ENCODE measurements at regions not wholly inside any gene's neighbourhood (a gene's known extent, or its start where the extent isn't known, plus 50 kb on each side); places are given as distances from the start of the nearest gene placed in this dataset.
"Not testable (repeated sequence)": the region's sequence is repeated elsewhere in the genome, so short reads cannot be mapped to it uniquely, and the experiment has no call there.

DNA sequence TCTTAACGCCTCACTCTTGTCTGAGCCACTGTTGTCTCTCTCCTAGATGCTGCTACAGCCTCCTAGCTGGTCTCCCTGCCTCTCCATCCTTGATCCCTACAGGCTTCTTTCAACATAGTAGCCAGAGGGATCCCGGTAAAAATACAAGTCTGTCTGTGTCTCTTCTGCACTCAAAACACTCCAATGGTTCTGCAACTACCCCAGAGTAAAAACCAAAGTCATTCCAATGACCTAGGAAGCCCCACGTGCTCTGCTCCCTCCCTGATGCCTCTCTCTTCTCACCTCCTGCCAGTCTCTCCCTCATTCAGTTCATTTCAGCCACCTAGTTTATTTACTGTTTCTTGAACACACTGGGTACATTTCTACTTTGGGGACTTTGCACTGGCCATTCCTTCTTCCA lies 135.2 kb downstream of the NPIPB5 start:
- in situ Hi-C loops (cut with MboI; ENCODE audit: low sequenced_read_pairs in 4 of 4) (no loop called here), intact Hi-C loops (cut with DNase I; ENCODE audit: low total_unique reads) (no loop called here)
- Histone ChIP-seq H3K9me3 (no peaks in the 10 kb centered on the region), H3K4me1 (no peaks in the 10 kb centered on the region), H3K27me3 (peaks cover 0 to 15% (median 14%) of the 10 kb centered on the region in 3 donors), H3K4me3 (no peak overlapping the region), H3K27ac (no peak overlapping the region), H3K36me3 (no peaks in the 10 kb centered on the region)
- no peak for TF ChIP-seq POLR2A (IDR thresholded peaks at IDR 0.05)
- TF ChIP-seq, protein P1, sequence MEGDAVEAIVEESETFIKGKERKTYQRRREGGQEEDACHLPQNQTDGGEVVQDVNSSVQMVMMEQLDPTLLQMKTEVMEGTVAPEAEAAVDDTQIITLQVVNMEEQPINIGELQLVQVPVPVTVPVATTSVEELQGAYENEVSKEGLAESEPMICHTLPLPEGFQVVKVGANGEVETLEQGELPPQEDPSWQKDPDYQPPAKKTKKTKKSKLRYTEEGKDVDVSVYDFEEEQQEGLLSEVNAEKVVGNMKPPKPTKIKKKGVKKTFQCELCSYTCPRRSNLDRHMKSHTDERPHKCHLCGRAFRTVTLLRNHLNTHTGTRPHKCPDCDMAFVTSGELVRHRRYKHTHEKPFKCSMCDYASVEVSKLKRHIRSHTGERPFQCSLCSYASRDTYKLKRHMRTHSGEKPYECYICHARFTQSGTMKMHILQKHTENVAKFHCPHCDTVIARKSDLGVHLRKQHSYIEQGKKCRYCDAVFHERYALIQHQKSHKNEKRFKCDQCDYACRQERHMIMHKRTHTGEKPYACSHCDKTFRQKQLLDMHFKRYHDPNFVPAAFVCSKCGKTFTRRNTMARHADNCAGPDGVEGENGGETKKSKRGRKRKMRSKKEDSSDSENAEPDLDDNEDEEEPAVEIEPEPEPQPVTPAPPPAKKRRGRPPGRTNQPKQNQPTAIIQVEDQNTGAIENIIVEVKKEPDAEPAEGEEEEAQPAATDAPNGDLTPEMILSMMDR (IDR thresholded peaks at IDR 0.05 in 4 of 5, conservative IDR thresholded peaks at IDR 0.05 in 1 of 5), result no peak
- no peak for DNase-seq
- no peak for ATAC-seq

DNA sequence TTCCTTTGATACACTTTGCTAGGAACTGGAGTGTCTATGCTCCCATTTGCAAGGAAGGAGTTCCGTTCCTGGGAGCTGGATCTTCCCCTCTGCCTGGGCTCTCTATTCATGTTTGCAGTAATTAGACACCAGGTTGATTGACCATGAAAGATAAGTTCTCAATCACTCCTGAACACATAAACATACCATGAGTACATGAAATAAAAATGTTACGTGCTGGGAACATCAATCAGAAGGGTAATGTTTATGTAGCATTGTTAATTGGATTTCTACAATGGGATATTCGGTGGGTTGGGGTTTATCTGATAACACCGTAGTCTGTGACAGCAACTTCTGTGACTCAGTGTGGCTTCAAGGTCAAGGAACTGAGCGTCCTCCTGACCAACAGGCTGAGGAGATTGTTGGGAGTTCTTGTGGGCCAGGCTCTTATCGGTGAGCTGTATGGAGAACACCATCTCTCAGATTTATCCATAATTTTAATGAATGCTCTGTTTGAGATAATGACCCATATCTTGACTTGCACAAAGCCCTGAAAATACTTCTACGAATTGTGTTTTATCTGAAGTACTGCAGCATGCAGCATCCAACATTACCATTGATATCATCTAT lies 136.4 kb downstream of the NPIPB5 start:
- in situ Hi-C loops (cut with MboI; ENCODE audit: low sequenced_read_pairs in 4 of 4), result no loop called here
- DNase-seq (no peak), ATAC-seq (no peak)
- Histone ChIP-seq H3K4me1 (no peaks in the 10 kb centered on the region), H3K27ac (no peak overlapping the region), H3K9me3 (no peaks in the 10 kb centered on the region), H3K27me3 (peaks cover 0 to 15% (median 14%) of the 10 kb centered on the region in 3 donors), H3K36me3 (no peaks in the 10 kb centered on the region), H3K4me3 (no peak overlapping the region)
- TF ChIP-seq POLR2A (IDR thresholded peaks at IDR 0.05), result no peak
- TF ChIP-seq, protein P1 (IDR thresholded peaks at IDR 0.05 in 4 of 5, conservative IDR thresholded peaks at IDR 0.05 in 1 of 5), result no peak
- intact Hi-C loops (cut with DNase I; ENCODE audit: low total_unique reads), result no loop called here

DNA sequence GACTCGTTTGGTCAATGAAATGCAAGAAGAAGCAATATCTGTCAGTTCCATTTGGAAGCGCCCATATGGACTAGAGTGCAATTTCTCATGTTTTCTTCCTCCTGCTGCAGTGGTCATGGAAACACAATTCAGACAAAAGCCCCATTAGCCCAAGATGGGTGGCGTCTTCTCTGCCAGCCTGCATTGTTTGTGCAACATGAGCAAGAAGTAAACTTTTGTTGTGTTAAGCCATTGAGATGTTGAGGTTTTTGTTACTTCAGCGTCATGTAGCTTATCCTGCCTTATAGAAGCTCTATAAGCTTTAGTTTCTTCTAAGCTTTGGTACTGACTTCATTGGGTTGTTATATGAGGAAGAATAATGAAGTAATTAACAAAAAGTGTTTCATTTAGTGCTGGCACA lies 137.4 kb downstream of the NPIPB5 start:
- Histone ChIP-seq H3K27ac (no peak overlapping the region), H3K4me3 (no peak overlapping the region), H3K9me3 (no peaks in the 10 kb centered on the region), H3K4me1 (no peaks in the 10 kb centered on the region), H3K36me3 (no peaks in the 10 kb centered on the region), H3K27me3 (peaks cover 0 to 15% (median 14%) of the 10 kb centered on the region in 3 donors)
- no peak for DNase-seq
- in situ Hi-C loops (cut with MboI; ENCODE audit: low sequenced_read_pairs in 4 of 4) (no loop called here), intact Hi-C loops (cut with DNase I; ENCODE audit: low total_unique reads) (no loop called here)
- TF ChIP-seq, protein P1 (IDR thresholded peaks at IDR 0.05 in 4 of 5, conservative IDR thresholded peaks at IDR 0.05 in 1 of 5), result no peak
- no peak for TF ChIP-seq POLR2A (IDR thresholded peaks at IDR 0.05)
- no peak for ATAC-seq

DNA sequence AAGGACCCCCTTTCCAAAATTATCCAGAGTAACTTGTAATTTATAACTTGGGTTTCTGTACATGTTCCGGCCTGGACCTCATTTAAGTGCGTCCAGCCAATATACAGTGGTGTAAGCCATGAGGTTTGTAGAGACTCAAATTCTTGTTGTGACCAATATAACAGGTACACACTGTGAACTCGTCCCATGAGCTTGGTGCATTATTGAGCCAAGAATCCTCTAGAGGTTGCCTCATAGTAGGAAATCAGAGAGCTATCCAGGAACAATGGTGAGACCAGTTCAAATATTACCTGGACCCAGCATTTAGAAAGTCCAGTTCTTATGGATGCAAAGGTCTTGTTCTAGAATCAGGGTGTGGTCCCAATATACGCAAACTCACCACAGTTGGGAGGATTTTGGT lies 138.2 kb downstream of the NPIPB5 start:
- DNase-seq (no peak), ATAC-seq (no peak)
- no peaks in the 10 kb centered on the region for H3K4me1 ChIP-seq
- in situ Hi-C loops (cut with MboI; ENCODE audit: low sequenced_read_pairs in 4 of 4) (no loop called here), intact Hi-C loops (cut with DNase I; ENCODE audit: low total_unique reads) (no loop called here)
- no peak overlapping the region for H3K27ac ChIP-seq
- no peak for TF ChIP-seq POLR2A (IDR thresholded peaks at IDR 0.05)
- TF ChIP-seq, protein P1 (IDR thresholded peaks at IDR 0.05 in 4 of 5, conservative IDR thresholded peaks at IDR 0.05 in 1 of 5), result no peak
- H3K9me3 ChIP-seq, result no peaks in the 10 kb centered on the region
- peaks cover 0 to 15% (median 14%) of the 10 kb centered on the region in 3 donors for H3K27me3 ChIP-seq
- no peak overlapping the region for H3K4me3 ChIP-seq
- H3K36me3 ChIP-seq, result no peaks in the 10 kb centered on the region

DNA sequence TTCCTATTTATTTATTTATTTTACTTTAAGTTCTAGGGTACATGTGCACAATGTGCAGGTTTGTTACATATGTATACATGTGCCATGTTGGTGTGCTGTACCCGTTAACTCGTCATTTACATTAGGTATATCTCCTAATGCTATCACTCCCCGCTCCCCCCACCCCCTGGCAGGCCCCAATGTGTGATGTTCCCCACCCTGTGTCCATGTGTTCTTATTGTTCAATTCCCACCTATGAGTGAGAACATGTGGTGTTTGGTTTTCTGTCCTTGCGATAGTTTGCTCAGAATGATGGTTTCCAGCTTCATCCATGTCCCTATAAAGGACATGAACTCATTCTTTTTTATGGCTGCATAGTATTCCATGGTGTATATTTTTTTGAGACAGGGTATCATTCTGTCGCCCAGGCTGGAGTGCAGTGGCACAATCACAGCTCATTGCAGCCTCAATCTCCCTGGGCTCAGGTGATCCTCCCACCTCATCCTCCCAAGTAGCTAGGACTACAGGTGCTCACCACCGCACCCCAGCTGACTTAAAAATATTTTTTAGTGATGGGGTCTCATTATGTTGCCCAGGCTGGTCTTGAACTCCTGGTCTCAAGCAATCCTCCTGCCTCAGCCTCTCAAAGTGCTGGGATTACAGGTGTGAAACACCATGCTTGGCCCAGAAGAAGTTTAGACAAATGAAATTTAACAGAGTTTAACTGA lies 140.6 kb downstream of the NPIPB5 start:
- in situ Hi-C loops (cut with MboI; ENCODE audit: low sequenced_read_pairs in 4 of 4); ATAC-seq; intact Hi-C loops (cut with DNase I; ENCODE audit: low total_unique reads): not testable (repeated sequence)

More for the DNA sequence above, 140.6 kb downstream of the NPIPB5 start:
- H3K4me3 ChIP-seq, H3K27me3 ChIP-seq, H3K36me3 ChIP-seq, H3K9me3 ChIP-seq, H3K4me1 ChIP-seq, DNase-seq, H3K27ac ChIP-seq: not testable (repeated sequence)

All from gastrocnemius medialis (tissue), 4 donors.